Muscle of leg (tissue), 3 donors: ENCODE measurements at regions not wholly inside any gene's neighbourhood (a gene's known extent, or its start where the extent isn't known, plus 50 kb on each side); places are given as distances from the start of the nearest gene placed in this dataset.
A peak's percentile ranks its signal among the peaks of the same experiment; 100 is the strongest.

Experiments used
- DNase-seq: peaks from one replicate; pipeline ENCODE4 v3.0.0; 2013
- H3K27ac ChIP-seq: one replicate; pipeline ENCODE4 v1.5.1; 2013; ENCODE audit warnings: mild to moderate bottlenecking, low read length, control low read depth
- H3K27me3 ChIP-seq: one replicate; pipeline ENCODE4 v1.6.1; 2013; ENCODE audit warnings: low read length; ENCODE audit not compliant: control insufficient read depth, insufficient read depth
- H3K36me3 ChIP-seq: one replicate; pipeline ENCODE4 v1.6.1; 2013; ENCODE audit warnings: low read length; ENCODE audit not compliant: control insufficient read depth, insufficient read depth
- H3K4me1 ChIP-seq: one replicate; pipeline ENCODE4 v1.6.1; 2013; ENCODE audit warnings: low read length; ENCODE audit not compliant: control insufficient read depth, insufficient read depth
- H3K4me3 ChIP-seq: one replicate; pipeline ENCODE4 v1.5.1; 2013; ENCODE audit warnings: low read length, control low read depth
- H3K9me3 ChIP-seq: replicated peaks from 2 replicates; pipeline ENCODE4 v1.6.1; 2013; ENCODE audit warnings: low read depth, low read length; ENCODE audit not compliant: control insufficient read depth
- WGBS: methylation state at CpG from one replicate; pipeline ENCODE4 v1.1.5; 2013; ENCODE audit warnings: missing lambda C conversion rate; ENCODE audit not compliant: insufficient coverage; 5-methylcytosine and 5-hydroxymethylcytosine counted together

DNA sequence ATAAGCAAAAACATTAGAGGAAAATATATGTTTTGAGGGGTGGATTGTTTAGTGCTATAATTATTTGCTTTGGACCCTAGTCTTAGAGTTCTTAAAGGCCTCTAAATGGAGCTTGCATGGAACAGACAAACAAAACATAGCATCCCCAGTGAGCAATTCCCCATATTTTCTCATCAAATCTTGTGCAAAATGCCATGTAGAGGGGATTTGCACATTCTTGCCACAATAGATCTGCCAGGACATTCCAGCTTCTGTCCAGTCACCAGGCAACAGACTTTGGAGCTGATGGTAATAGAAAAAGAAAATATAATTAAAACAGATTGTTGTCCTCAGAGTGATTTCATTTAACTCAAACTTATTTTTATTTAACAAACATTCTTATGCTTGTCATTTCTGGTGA, 360.3 kb upstream of the PDGFD start:
- no peaks in the 10 kb centered on the region for H3K36me3 ChIP-seq
- peak; percentile 12 for DNase-seq
- H3K9me3 ChIP-seq: no peaks in the 10 kb centered on the region
- H3K27ac ChIP-seq: no peak overlapping the region
- H3K4me3 ChIP-seq: no peak overlapping the region
- peaks cover 7% of the 10 kb centered on the region for H3K4me1 ChIP-seq
- H3K27me3 ChIP-seq: no peaks in the 10 kb centered on the region

DNA sequence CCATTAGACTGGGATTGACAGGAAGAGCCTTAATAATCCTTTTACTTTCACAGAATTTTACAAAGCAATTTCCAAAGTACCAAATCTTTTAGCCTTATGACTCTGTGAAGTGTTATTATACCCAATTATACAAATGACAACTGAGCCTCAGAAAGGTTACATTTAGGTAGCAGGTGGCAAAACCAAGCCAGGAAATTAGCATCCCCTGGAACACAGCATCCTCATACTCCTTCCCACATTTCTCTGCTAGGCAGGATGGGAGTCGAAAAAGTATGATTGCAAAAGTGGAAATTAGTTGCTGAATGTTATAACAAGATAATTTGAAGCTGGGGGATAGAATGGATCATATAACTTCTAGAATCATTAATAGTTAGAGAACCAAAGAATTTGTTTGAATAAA, 359.7 kb upstream of the PDGFD start:
- no peak for DNase-seq
- no CpG with 5 or more reads among the region's 1 CpG for WGBS
- H3K4me3 ChIP-seq: no peak overlapping the region
- no peak overlapping the region for H3K27ac ChIP-seq
- H3K36me3 ChIP-seq: no peaks in the 10 kb centered on the region
- H3K4me1 ChIP-seq: peaks cover 4% of the 10 kb centered on the region
- H3K27me3 ChIP-seq: no peaks in the 10 kb centered on the region
- no peaks in the 10 kb centered on the region for H3K9me3 ChIP-seq

DNA sequence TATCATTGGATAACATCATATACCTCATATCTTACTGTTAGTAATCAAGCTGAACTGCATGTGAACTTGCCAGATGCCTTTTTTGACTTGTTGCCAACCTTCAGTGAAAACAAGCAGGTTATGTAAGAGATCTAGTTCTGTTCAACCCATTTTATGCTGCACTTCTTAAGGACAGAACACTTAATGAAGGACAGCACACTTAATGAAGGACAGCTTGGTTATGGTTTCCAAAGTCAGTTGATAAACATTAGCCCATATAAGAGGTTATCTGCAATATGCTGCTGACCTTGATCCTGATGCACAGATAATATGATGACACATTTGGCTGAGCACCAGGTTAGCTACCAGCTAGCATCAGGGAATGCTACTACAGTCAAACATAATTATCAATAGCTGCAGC, 358.7 kb upstream of the PDGFD start:
- Histone ChIP-seq H3K4me3 (no peak overlapping the region), H3K27me3 (no peaks in the 10 kb centered on the region), H3K27ac (no peak overlapping the region), H3K4me1 (peaks cover 4% of the 10 kb centered on the region), H3K36me3 (no peaks in the 10 kb centered on the region), H3K9me3 (no peaks in the 10 kb centered on the region)
- peak; percentile 22 for DNase-seq

DNA sequence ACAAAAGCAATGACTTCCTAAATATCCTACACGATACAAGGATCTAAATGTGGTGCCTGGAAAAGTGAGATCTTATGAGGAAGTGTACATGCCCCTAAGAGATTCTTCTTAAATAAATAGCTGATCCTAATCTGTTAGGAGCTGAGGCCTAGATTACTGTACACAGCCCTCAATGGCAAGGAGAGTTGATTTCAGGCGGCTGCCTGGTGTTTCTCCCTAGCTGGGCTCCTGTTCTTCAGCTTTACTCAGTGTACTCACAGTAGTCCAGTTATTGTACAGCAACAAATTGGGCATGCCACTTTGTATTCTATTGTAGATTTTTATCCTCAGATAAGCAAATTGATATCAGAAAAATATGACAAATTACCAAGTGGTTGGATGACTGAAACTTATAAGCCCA, 358.2 kb upstream of the PDGFD start:
- Histone ChIP-seq H3K36me3 (no peaks in the 10 kb centered on the region), H3K27ac (no peak overlapping the region), H3K4me1 (peaks cover 4% of the 10 kb centered on the region), H3K4me3 (no peak overlapping the region), H3K27me3 (no peaks in the 10 kb centered on the region), H3K9me3 (no peaks in the 10 kb centered on the region)
- DNase-seq: no peak
- no CpG with 5 or more reads among the region's 2 CpGs for WGBS

DNA sequence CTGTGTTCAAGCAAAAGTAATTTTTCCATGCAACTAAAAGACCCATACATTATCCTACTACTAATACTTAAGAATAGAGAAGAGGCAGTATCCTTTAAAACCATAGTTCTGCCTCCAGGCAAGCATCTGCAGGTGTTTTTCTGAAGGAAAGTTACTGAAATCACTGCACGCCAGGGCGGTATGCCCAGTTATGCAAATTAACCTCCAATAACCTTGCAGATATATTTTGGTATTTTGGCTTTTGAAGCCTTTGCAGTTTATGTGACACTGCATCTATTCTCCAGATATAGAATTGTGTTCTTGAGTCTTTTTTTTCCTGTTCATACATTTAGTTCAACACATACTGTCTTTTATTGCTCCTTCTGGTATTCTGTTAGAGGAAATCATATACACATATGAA, 346.2 kb upstream of the PDGFD start:
- Histone ChIP-seq H3K4me3 (no peak overlapping the region), H3K27ac (no peak overlapping the region), H3K27me3 (no peaks in the 10 kb centered on the region), H3K4me1 (no peaks in the 10 kb centered on the region), H3K36me3 (no peaks in the 10 kb centered on the region), H3K9me3 (no peaks in the 10 kb centered on the region)
- no CpG with 5 or more reads among the region's 2 CpGs for WGBS
- peak; percentile 61 for DNase-seq

DNA sequence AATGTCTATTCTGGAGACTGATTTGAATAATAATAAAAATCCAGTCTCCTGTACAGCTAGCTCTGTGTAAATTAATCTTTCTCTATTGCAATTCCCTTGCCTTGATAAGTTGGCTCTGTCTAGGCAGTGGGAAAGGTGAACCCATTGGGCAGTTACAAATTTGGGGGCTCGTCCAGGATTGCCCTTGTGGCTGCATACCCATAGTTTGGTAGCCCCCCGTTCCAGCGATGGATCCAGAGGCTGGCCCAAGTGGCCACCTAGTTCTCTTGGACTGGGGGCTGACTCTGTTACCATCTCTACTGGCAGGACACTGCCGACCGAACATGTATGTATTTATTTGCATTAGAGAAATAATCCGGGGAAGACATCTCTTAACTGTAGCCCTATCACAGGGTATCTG, 326.2 kb upstream of the PDGFD start:
- no peak overlapping the region for H3K27ac ChIP-seq
- H3K4me3 ChIP-seq: no peak overlapping the region
- peaks cover 31% of the 10 kb centered on the region for H3K9me3 ChIP-seq
- no peaks in the 10 kb centered on the region for H3K36me3 ChIP-seq
- no peak for DNase-seq
- H3K27me3 ChIP-seq: no peaks in the 10 kb centered on the region
- no peaks in the 10 kb centered on the region for H3K4me1 ChIP-seq
- WGBS: 61% methylated on average over 3 of the region's 6 CpGs

DNA sequence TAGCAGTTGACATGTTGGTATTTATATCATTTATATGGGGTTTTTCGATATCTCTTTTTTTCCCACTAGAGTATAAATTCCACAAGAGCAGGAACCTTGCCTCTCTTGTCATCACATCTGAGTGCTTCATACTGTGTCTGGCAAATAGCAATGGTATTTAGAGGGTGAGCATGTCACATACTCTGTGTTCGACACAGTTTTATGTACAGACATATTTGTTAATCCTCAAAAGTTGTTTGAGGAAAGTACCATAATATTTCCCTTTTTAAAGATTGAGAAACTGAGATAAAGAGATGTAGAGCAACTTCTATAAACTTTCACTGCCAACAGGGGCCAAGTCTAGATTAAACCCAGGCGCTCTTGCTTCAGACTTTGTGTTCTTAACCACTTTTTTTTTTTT, 324.6 kb upstream of the PDGFD start:
- H3K4me3 ChIP-seq: no peak overlapping the region
- no peak overlapping the region for H3K27ac ChIP-seq
- H3K4me1 ChIP-seq: no peaks in the 10 kb centered on the region
- no peak for DNase-seq
- no CpG with 5 or more reads among the region's 3 CpGs for WGBS
- no peaks in the 10 kb centered on the region for H3K36me3 ChIP-seq
- H3K27me3 ChIP-seq: no peaks in the 10 kb centered on the region
- H3K9me3 ChIP-seq: peaks cover 31% of the 10 kb centered on the region

DNA sequence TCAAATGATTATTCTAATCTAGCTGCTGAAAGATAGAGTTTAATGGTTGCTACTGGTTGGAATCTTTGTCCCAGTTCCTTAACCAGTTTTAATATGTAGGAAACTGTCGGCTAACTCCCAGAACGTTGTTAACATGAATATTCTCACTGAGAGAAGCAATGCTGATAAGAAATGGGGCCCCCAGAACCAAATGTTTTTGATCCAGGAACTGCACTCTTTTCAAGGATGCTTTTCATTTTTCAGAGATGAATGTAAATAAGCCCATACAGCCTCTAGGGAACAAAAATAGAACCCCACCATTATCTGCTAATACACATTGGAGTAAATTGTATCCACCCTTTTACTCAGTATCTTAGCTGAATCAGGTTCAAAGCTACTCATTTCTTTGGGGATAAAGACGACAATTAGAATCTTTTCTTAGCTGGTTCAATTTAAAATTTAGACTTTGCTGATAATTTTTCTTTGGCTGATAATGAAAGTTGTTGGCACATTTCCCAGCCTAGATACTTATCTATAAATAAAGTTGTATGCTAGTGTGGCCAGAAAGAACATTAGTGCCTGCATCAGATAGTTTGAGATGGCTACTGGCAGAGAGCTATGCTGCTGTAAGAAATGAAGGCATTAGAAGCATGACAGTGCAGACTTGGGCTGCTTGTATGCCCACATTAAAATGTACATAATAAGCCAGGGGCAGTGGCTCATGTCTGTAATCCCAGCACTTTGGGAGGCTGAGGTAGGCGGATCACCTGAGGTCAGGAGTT, 323.3 kb upstream of the PDGFD start:
- Histone ChIP-seq H3K9me3 (peaks cover 29% of the 10 kb centered on the region), H3K36me3 (no peaks in the 10 kb centered on the region), H3K27me3 (no peaks in the 10 kb centered on the region), H3K4me3 (no peak overlapping the region), H3K4me1 (no peaks in the 10 kb centered on the region), H3K27ac (no peak overlapping the region)
- no peak for DNase-seq
- no CpG with 5 or more reads among the region's 4 CpGs for WGBS

DNA sequence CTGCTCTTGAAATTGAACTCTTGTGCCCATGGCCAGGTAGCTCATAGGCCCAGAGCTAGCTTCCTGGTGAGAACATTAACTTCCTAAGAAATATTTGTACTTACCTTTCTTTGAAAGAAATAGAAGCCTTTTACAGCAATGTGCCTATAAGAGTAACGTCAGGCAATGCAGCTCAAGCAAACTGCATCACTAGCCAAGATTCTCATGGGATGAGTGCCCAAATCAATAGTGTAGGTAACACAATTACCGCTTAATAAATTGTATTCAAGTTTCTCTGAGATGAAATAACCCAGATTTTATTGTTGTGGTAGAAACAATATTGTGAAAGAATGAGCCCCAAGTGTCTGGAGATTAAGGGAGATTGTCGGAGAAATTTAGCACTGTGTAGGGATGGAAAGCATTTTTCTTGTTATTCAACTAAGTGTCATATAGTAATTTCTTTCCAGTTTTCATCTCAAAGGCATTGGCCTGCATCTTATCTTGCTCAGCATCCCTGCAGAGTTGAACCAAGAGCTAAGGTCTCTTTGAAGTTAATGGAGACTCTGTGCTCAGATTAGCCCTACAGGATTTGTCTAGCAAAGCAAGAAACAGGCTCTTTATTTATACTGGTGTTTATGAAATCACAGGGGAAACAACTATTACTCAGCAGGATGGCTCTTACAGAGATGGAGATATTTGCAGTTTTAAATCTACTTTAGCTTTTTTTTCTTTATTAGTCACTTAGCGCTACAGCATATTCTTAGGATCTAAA, 321.0 kb upstream of the PDGFD start:
- Histone ChIP-seq H3K4me3 (no peak overlapping the region), H3K36me3 (no peaks in the 10 kb centered on the region), H3K27ac (no peak overlapping the region), H3K4me1 (no peaks in the 10 kb centered on the region), H3K27me3 (no peaks in the 10 kb centered on the region), H3K9me3 (peaks cover 10% of the 10 kb centered on the region)
- DNase-seq: peak; percentile 16
- WGBS: 83% methylated on average over 1 of the region's 4 CpGs

DNA sequence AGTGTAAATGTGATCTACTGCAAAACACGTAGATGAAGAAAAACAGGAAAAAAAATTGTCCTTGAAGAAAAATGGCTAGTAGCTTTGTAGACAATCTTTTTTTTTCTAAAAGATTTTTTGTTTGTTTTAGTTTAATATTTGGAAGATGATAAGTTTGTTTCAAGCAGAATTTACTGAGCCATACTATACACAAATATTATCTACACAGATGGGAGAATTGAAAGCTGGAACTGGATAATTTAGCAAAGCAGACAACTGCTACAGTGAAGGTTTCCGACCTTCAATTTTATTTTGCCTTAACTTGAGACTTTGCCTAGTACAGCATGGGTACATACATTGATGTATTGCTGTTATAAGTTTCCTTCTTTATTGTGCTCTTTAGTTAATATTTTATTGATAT, 313.0 kb upstream of the PDGFD start:
- WGBS: no CpG with 5 or more reads among the region's 2 CpGs
- H3K9me3 ChIP-seq: no peaks in the 10 kb centered on the region
- H3K27ac ChIP-seq: no peak overlapping the region
- H3K4me3 ChIP-seq: no peak overlapping the region
- no peaks in the 10 kb centered on the region for H3K4me1 ChIP-seq
- H3K27me3 ChIP-seq: no peaks in the 10 kb centered on the region
- H3K36me3 ChIP-seq: no peaks in the 10 kb centered on the region
- no peak for DNase-seq
